HG03571 (cell line): ENCODE measurements at regions not wholly inside any gene's neighbourhood (a gene's known extent, or its start where the extent isn't known, plus 50 kb on each side); places are given as distances from the start of the nearest gene placed in this dataset.
"Not testable (repeated sequence)": the region's sequence is repeated elsewhere in the genome, so short reads cannot be mapped to it uniquely, and the experiment has no call there.

Experiments
- ATAC-seq: cut with Tn5 transposase; IDR thresholded peaks from one replicate; pipeline ENCODE4 v1.9.1; 2021; ENCODE audit not compliant: unreplicated experiment

GRCh38 chr18:51570071-51570470, 372.6 kb upstream of the MEX3C start:
- ATAC-seq = not testable (repeated sequence)

GRCh38 chr18:51573886-51574285, 376.4 kb upstream of the MEX3C start:
- not testable (repeated sequence) for ATAC-seq

- ATAC-seq = no peak
These were observed 377.7 kb upstream of the MEX3C start for GRCh38 chr18:51575171-51575570.

GRCh38 chr18:51578406-51578980, 381.0 kb upstream of the MEX3C start:
- no peak for ATAC-seq

- ATAC-seq = no peak
These were observed 383.1 kb upstream of the MEX3C start for GRCh38 chr18:51580580-51580979.

GRCh38 chr18:51582551-51582950, 385.1 kb upstream of the MEX3C start:
- ATAC-seq = no peak

GRCh38 chr18:51588616-51589015, 391.1 kb upstream of the MEX3C start:
- no peak for ATAC-seq

- ATAC-seq = no peak
These were observed 396.4 kb upstream of the MEX3C start for GRCh38 chr18:51593931-51594330.

- no peak for ATAC-seq
These were observed 405.6 kb upstream of the MEX3C start for GRCh38 chr18:51603111-51603510.

GRCh38 chr18:51603551-51603950, 406.1 kb upstream of the MEX3C start:
- ATAC-seq = no peak

GRCh38 chr18:51610481-51610880, 413.0 kb upstream of the MEX3C start:
- no peak for ATAC-seq

GRCh38 chr18:51611326-51611725, 413.8 kb upstream of the MEX3C start:
- no peak for ATAC-seq

GRCh38 chr18:51614033-51614432, 416.6 kb upstream of the MEX3C start:
- ATAC-seq = no peak

GRCh38 chr18:51614967-51615571, 417.6 kb upstream of the MEX3C start:
- ATAC-seq = no peak

GRCh38 chr18:51617167-51617566, 419.7 kb upstream of the MEX3C start:
- no peak for ATAC-seq

- no peak for ATAC-seq
These were observed 420.2 kb upstream of the MEX3C start for GRCh38 chr18:51617572-51618260.

- ATAC-seq = no peak
These were observed 421.8 kb upstream of the MEX3C start for GRCh38 chr18:51619283-51619682.

GRCh38 chr18:51621113-51621863, 423.8 kb upstream of the MEX3C start:
- ATAC-seq = no peak

GRCh38 chr18:51621864-51622160, 424.3 kb upstream of the MEX3C start:
- no peak for ATAC-seq

- ATAC-seq = no peak
These were observed 425.2 kb upstream of the MEX3C start for GRCh38 chr18:51622702-51623101.

GRCh38 chr18:51623653-51624052, 426.2 kb upstream of the MEX3C start:
- ATAC-seq = no peak

GRCh38 chr18:51630706-51631105, 433.2 kb upstream of the MEX3C start:
- ATAC-seq = no peak
